GM04503 (cell line): ENCODE measurements at regions not wholly inside any gene's neighbourhood (a gene's known extent, or its start where the extent isn't known, plus 50 kb on each side); places are given as distances from the start of the nearest gene placed in this dataset.
"Not testable (repeated sequence)": the region's sequence is repeated elsewhere in the genome, so short reads cannot be mapped to it uniquely, and the experiment has no call there.

Experiments used
- DNase-seq: peaks from one replicate; pipeline ENCODE4 v3.0.0-alpha.2; 2012; ENCODE audit warnings: low read depth

- DNase-seq = no peak
Observed at GRCh38 chr1:116185161-116185701, 74.0 kb downstream of the MAB21L3 start.

- DNase-seq = no peak
Observed at GRCh38 chr1:116189481-116189880, 78.3 kb downstream of the MAB21L3 start.

GRCh38 chr1:116191294-116191693, 80.1 kb downstream of the MAB21L3 start:
- no peak for DNase-seq

GRCh38 chr1:116193768-116194167, 82.6 kb downstream of the MAB21L3 start:
- DNase-seq = no peak

GRCh38 chr1:116194568-116194967, 83.4 kb downstream of the MAB21L3 start:
- no peak for DNase-seq

- DNase-seq = no peak
Observed at GRCh38 chr1:116195077-116195868, 84.1 kb downstream of the MAB21L3 start.

GRCh38 chr1:116200343-116200742, 89.1 kb downstream of the MAB21L3 start:
- not testable (repeated sequence) for DNase-seq

GRCh38 chr1:116201911-116202310, 90.7 kb downstream of the MAB21L3 start:
- DNase-seq = no peak

- DNase-seq = no peak
Observed at GRCh38 chr1:116203181-116203723, 92.1 kb downstream of the MAB21L3 start.

GRCh38 chr1:116203920-116204319, 92.7 kb downstream of the MAB21L3 start:
- DNase-seq = no peak

GRCh38 chr1:116205941-116206679, 94.9 kb downstream of the MAB21L3 start:
- DNase-seq = no peak

- DNase-seq = no peak
Observed at GRCh38 chr1:116207126-116207735, 96.0 kb downstream of the MAB21L3 start.

- DNase-seq = no peak
Observed at GRCh38 chr1:116208136-116208535, 96.9 kb downstream of the MAB21L3 start.

- DNase-seq = no peak
Observed at GRCh38 chr1:116211294-116211693, 100.1 kb downstream of the MAB21L3 start.

GRCh38 chr1:116218922-116219321, 107.7 kb downstream of the MAB21L3 start:
- no peak for DNase-seq

GRCh38 chr1:116219651-116220434, 108.6 kb downstream of the MAB21L3 start:
- no peak for DNase-seq

- DNase-seq = no peak
Observed at GRCh38 chr1:116224111-116224510, 112.9 kb downstream of the MAB21L3 start.

GRCh38 chr1:116224561-116224960, 113.4 kb downstream of the MAB21L3 start:
- no peak for DNase-seq

- no peak for DNase-seq
Observed at GRCh38 chr1:116226017-116226416, 114.8 kb downstream of the MAB21L3 start.

GRCh38 chr1:116228511-116228910, 117.3 kb downstream of the MAB21L3 start:
- DNase-seq = no peak

GRCh38 chr1:116230712-116231111, 119.5 kb downstream of the MAB21L3 start:
- DNase-seq = no peak

- DNase-seq = no peak
Observed at GRCh38 chr1:116231752-116232151, 120.6 kb downstream of the MAB21L3 start.
